K562 (cell line): ENCODE measurements at regions not wholly inside any gene's neighbourhood (a gene's known extent, or its start where the extent isn't known, plus 50 kb on each side); places are given as distances from the start of the nearest gene placed in this dataset.

Experiments
- ATAC-seq: fragments of 200-7000 bp; cut with Tn5 transposase; 3 replicates; pipeline ENCODE4 v1.9.1; 2020; ENCODE audit warnings: moderate library complexity
- BruUV-seq: library from RNA; stranded (reverse); fragments of 400-500 nt; replicated peaks from 2 replicates; lab custom pipeline; 2021; lab: Mats Ljungman, UMichigan
- CTCF ChIA-PET: fragments of 300-600 bp; formaldehyde crosslinking; extraction: SDS; loops from one replicate; lab custom pipeline; 2021; ENCODE audit warnings: low intra/inter-chr PET ratio; lab: Yijun Ruan, JAX
- POLR2A ChIA-PET: fragments of 300-600, 350-650 bp; sonication (Branson Sonifier 250); formaldehyde crosslinking; extraction: SDS; loops from one replicate; lab custom pipeline; 2021; ENCODE audit warnings: antibody characterized with exemption, inconsistent platforms; lab: Yijun Ruan, JAX
- DNase-seq, 4 experiments: peaks; one replicate each; pipeline versions ENCODE4 v3.0.0 to v3.0.0-alpha.2; 2011 to 2018; ENCODE audit warnings: low spot score in 3 of 4, mixed read lengths in 3 of 4; ENCODE audit errors: extremely low read depth in 1 of 4
- FAIRE-seq: peaks from 2 replicates; lab custom pipeline; 2011; peaks lifted over from hg19 to GRCh38; lab: Jason Lieb, UNC
- H2AFZ ChIP-seq: 2 replicates; pipeline ENCODE4 v1.6.0; 2011; ENCODE audit warnings: low read depth, low read length, control low read depth, inconsistent platforms
- H3K27ac ChIP-seq: fragments of 200-600 bp; 3 replicates; pipeline ENCODE4 v1.8.0; 2011; ENCODE audit warnings: low read depth, mild to moderate bottlenecking, control low read depth, inconsistent platforms, low read length, moderate library complexity, mixed read lengths; ENCODE audit errors: extremely low read depth
- H3K27me3 ChIP-seq, 2 experiments: fragments of 300-600 bp in 1 of 2; 2 replicates in 1 of 2; 3 replicates in 1 of 2; pipeline versions ENCODE4 v1.6.0 to v1.8.0; 2011; ENCODE audit warnings: inconsistent platforms in 2 of 2, low read length in 2 of 2, mild to moderate bottlenecking in 1 of 2, mixed read lengths in 1 of 2, moderate library complexity in 1 of 2; ENCODE audit not compliant: control insufficient read depth in 2 of 2, insufficient read depth in 2 of 2
- H3K36me3 ChIP-seq: fragments of 300-600 bp; 3 replicates; pipeline ENCODE4 v1.8.0; 2011; ENCODE audit warnings: mild to moderate bottlenecking, low read length, inconsistent platforms; ENCODE audit not compliant: control insufficient read depth, insufficient read depth
- H3K4me1 ChIP-seq, 2 experiments: fragments of 200-600 bp in 1 of 2; replicated peaks in 1 of 2; 2 replicates in 1 of 2; 3 replicates in 1 of 2; pipeline versions ENCODE4 v1.5.1 to v1.8.0; 2011; ENCODE audit warnings: inconsistent platforms in 2 of 2, low read length in 2 of 2, mild to moderate bottlenecking in 1 of 2, mixed read lengths in 1 of 2, moderate library complexity in 1 of 2; ENCODE audit not compliant: control insufficient read depth in 2 of 2, insufficient read depth in 2 of 2
- H3K4me2 ChIP-seq: 2 replicates; pipeline ENCODE4 v1.6.1; 2011; ENCODE audit warnings: low read length, control low read depth, inconsistent platforms, mixed read lengths; ENCODE audit not compliant: insufficient read depth
- H3K4me3 ChIP-seq: fragments of 200-600 bp; sonication (generic), shearing (Covaris generic); 2 replicates; pipeline ENCODE4 v1.5.1; 2016; ENCODE audit warnings: control low read depth, inconsistent platforms
- H3K79me2 ChIP-seq: fragments of 200-600 bp; 3 replicates; pipeline ENCODE4 v1.8.0; 2011; ENCODE audit warnings: low read length, inconsistent platforms; ENCODE audit not compliant: control insufficient read depth, insufficient read depth
- H3K9ac ChIP-seq, 2 experiments: 2 replicates each; pipeline versions ENCODE4 v1.6.0 to v1.6.1; 2011; ENCODE audit warnings: low read depth in 2 of 2, low read length in 2 of 2, control low read depth in 1 of 2, inconsistent platforms in 1 of 2, mild to moderate bottlenecking in 1 of 2, mixed read lengths in 1 of 2; ENCODE audit not compliant: insufficient read depth in 1 of 2
- H3K9me1 ChIP-seq: one replicate; pipeline ENCODE4 v1.6.0; 2011; ENCODE audit warnings: inconsistent platforms, mild to moderate bottlenecking, low read length, moderate library complexity; ENCODE audit not compliant: control insufficient read depth, insufficient read depth
- H3K9me3 ChIP-seq: replicated peaks from 2 replicates; pipeline ENCODE4 v1.5.1; 2011; ENCODE audit warnings: low read depth, low read length, inconsistent platforms; ENCODE audit not compliant: control insufficient read depth, insufficient read depth
- H4K20me1 ChIP-seq: replicated peaks from 2 replicates; pipeline ENCODE4 v1.6.1; 2011; ENCODE audit warnings: low read length, inconsistent platforms, mixed read lengths; ENCODE audit not compliant: control insufficient read depth, insufficient read depth
- CGGBP1 ChIP-seq: fragments of 250-450 bp; sonication (Bioruptor Pico); IDR thresholded peaks from 2 replicates; pipeline ENCODE4 v1.9.0; 2021; ENCODE audit warnings: mild to moderate bottlenecking
- ETV5 ChIP-seq: sonication (generic); formaldehyde crosslinking; IDR thresholded peaks from 2 replicates; pipeline ENCODE4 v1.4.0; 2020; ENCODE audit warnings: low read depth, mild to moderate bottlenecking, missing genetic modification reagents
- EWSR1 ChIP-seq: fragments of 450-650 bp; IDR thresholded peaks from 2 replicates; pipeline ENCODE4 v1.6.1; 2018; ENCODE audit warnings: borderline replicate concordance, mild to moderate bottlenecking, low read depth, moderate library complexity; ENCODE audit not compliant: partially characterized antibody
- ILK ChIP-seq: fragments of 450-650 bp; IDR thresholded peaks from 2 replicates; pipeline ENCODE4 v1.6.1; 2016; ENCODE audit warnings: missing genetic modification characterization, low read depth, mild to moderate bottlenecking, missing compliant biosample characterization, moderate library complexity, borderline replicate concordance
- MBD2 ChIP-seq: sonication (generic); IDR thresholded peaks from 2 replicates; pipeline ENCODE4 v1.6.1; 2016; ENCODE audit warnings: low read depth, borderline replicate concordance
- NFYB ChIP-seq: IDR thresholded peaks from 2 replicates; pipeline ENCODE4 v1.6.1; 2011; ENCODE audit warnings: mild to moderate bottlenecking, moderate library complexity; ENCODE audit not compliant: insufficient read length; ENCODE audit errors: extremely low read depth
- RBM25 ChIP-seq: fragments of 200-400 bp; formaldehyde crosslinking; IDR thresholded peaks from 2 replicates; pipeline ENCODE4 v1.6.1; 2018; ENCODE audit warnings: low read length, low read depth, moderate library complexity; ENCODE audit not compliant: severe bottlenecking
- YBX1 ChIP-seq: fragments of 450-650 bp; IDR thresholded peaks from 2 replicates; pipeline ENCODE4 v1.7.1; 2016; ENCODE audit warnings: mild to moderate bottlenecking
- ZC3H8 ChIP-seq: fragments of 450-650 bp; IDR thresholded peaks from 2 replicates; pipeline ENCODE4 v1.6.1; 2017
- ZNF282 ChIP-seq: sonication (generic); formaldehyde crosslinking; IDR thresholded peaks from 2 replicates; pipeline ENCODE4 v1.8.1; 2023; ENCODE audit warnings: missing genetic modification reagents
- ZNF316 ChIP-seq: fragments of 450-650 bp; IDR thresholded peaks from 2 replicates; pipeline ENCODE4 v1.6.1; 2016
- ZNF695 ChIP-seq: fragments of 450-650 bp; formaldehyde crosslinking; IDR thresholded peaks from 2 replicates; pipeline ENCODE4 v1.4.0; 2020; ENCODE audit warnings: mild to moderate bottlenecking, moderate library complexity
- ZNF699 ChIP-seq: fragments of 250-450 bp; sonication (Bioruptor Pico); IDR thresholded peaks from 2 replicates; pipeline ENCODE4 v1.8.0; 2021; ENCODE audit warnings: mild to moderate bottlenecking, moderate library complexity; ENCODE audit not compliant: insufficient replicate concordance
- WGBS: fragments of 100-300 bp; shearing (Covaris generic); methylation state at CpG from one replicate; pipeline ENCODE4 v1.1.6; 2016; ENCODE audit warnings: low coverage, mixed read lengths; ENCODE audit not compliant: insufficient coverage; ENCODE audit errors: missing lambda C conversion rate; 5-methylcytosine and 5-hydroxymethylcytosine counted together
- in situ Hi-C: fragments of 300-500 bp; cut with MboI; formaldehyde crosslinking; loops from 4 replicates; pipeline ENCODE4 v1.15.0; 2018; ENCODE audit warnings: inconsistent platforms, mixed read lengths
- intact Hi-C: fragments of 100-400 bp; cut with micrococcal nuclease; formaldehyde crosslinking; loops from 2 replicates; pipeline ENCODE4 v1.14.2; 2022
- TF ChIP-seq, protein P1 (sequence below), 3 experiments: IDR thresholded peaks in 2 of 3; conservative IDR thresholded peaks in 1 of 3; 2 replicates each; pipeline ENCODE4 v1.5.1; 2011 to 2012; ENCODE audit warnings: low read length in 3 of 3, mild to moderate bottlenecking in 3 of 3, control low read depth in 2 of 3, improper control_type of control experiment in 1 of 3, inconsistent platforms in 1 of 3, low read depth in 1 of 3, mixed read lengths in 1 of 3, moderate library complexity in 1 of 3; ENCODE audit not compliant: insufficient read depth in 2 of 3
- TF ChIP-seq, protein P2 (sequence below): fragments of 250-450 bp; sonication (Bioruptor Pico); IDR thresholded peaks from 2 replicates; pipeline ENCODE4 v1.5.0; 2021

DNA sequence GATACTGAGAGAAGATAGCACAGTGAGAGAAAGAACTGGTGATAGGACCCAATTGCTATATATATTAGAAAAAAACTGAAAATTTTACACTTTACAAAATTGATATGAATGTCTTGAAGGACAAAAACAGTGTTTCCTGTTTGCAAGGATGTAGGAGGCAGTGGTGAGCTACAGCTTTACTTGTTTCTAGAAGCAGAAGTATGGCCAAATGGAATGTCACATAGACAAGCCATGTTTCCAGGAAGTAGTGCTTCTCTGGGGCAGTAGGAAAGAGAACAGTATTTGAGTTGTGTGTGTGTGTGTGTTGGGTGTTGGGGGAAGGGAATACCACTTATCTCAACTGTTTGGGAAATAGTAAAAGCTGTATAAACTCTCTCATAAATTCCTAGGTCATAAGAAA lies 60.9 kb upstream of the IBSP start:
- CTCF ChIA-PET, result no interaction called here
- no peak overlapping the region for H3K27ac ChIP-seq
- no peak for TF ChIP-seq ETV5 (CRISPR knock-in tag)
- TF ChIP-seq, protein P1, sequence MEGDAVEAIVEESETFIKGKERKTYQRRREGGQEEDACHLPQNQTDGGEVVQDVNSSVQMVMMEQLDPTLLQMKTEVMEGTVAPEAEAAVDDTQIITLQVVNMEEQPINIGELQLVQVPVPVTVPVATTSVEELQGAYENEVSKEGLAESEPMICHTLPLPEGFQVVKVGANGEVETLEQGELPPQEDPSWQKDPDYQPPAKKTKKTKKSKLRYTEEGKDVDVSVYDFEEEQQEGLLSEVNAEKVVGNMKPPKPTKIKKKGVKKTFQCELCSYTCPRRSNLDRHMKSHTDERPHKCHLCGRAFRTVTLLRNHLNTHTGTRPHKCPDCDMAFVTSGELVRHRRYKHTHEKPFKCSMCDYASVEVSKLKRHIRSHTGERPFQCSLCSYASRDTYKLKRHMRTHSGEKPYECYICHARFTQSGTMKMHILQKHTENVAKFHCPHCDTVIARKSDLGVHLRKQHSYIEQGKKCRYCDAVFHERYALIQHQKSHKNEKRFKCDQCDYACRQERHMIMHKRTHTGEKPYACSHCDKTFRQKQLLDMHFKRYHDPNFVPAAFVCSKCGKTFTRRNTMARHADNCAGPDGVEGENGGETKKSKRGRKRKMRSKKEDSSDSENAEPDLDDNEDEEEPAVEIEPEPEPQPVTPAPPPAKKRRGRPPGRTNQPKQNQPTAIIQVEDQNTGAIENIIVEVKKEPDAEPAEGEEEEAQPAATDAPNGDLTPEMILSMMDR (IDR thresholded peaks at IDR 0.05 in 2 of 3, conservative IDR thresholded peaks at IDR 0.05 in 1 of 3; ENCODE audit: insufficient read depth in 2 of 3, low read depth in 1 of 3, low read length in 3 of 3), result peak in 1 of 3 experiments; percentile 8; a peak in 1 of 6 replicates
- H3K79me2 ChIP-seq, result no peaks in the 10 kb centered on the region
- no peaks in the 10 kb centered on the region for H3K36me3 ChIP-seq
- H3K4me3 ChIP-seq, result no peak overlapping the region
- H3K4me1 ChIP-seq, result no peaks in the 10 kb centered on the region
- DNase-seq (no peak), ATAC-seq (no peak), FAIRE-seq (no peak)
- intact Hi-C loops (no loop called here), in situ Hi-C loops (no loop called here)
- H4K20me1 ChIP-seq, result no peaks in the 10 kb centered on the region
- no peak overlapping the region for H2AFZ ChIP-seq
- H3K9me3 ChIP-seq, result no peaks in the 10 kb centered on the region
- no TSS peak for BruUV-seq
- no peak overlapping the region for H3K4me2 ChIP-seq
- H3K9me1 ChIP-seq, result no peaks in the 10 kb centered on the region
- H3K27me3 ChIP-seq, result no peaks in the 10 kb centered on the region
- H3K9ac ChIP-seq, result no peak overlapping the region
- POLR2A ChIA-PET, result no interaction called here

DNA sequence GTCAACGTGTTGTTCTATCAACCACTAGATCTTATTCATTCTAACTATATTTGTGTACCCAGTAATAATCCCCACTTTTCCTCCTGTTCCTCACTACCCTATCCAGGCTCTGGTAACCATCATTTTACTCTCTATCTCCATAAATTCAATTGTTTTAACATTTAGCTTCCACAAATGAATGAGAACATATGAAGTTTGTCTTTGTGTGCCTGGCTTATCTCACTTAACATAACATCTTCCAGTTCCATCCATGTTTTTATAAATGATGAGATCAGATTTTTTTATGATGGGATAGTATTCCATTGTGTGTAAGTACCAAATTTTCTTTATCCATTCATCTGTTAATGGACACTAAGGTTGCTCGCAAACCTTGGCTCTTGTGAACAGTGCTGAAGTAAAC lies 59.9 kb upstream of the IBSP start:
- no peak for DNase-seq
- 3% methylated on average over 2 of the region's 2 CpGs for WGBS
- POLR2A ChIA-PET, result no interaction called here
- Histone ChIP-seq H3K9me3 (no peaks in the 10 kb centered on the region), H3K27ac (no peak overlapping the region), H3K4me2 (no peak overlapping the region), H4K20me1 (no peaks in the 10 kb centered on the region), H3K4me3 (no peak overlapping the region), H3K27me3 (no peaks in the 10 kb centered on the region), H2AFZ (no peak overlapping the region), H3K79me2 (no peaks in the 10 kb centered on the region), H3K4me1 (no peaks in the 10 kb centered on the region), H3K9me1 (no peaks in the 10 kb centered on the region), H3K9ac (no peak overlapping the region), H3K36me3 (no peaks in the 10 kb centered on the region)
- intact Hi-C loops (no loop called here), in situ Hi-C loops (no loop called here)
- no TSS peak for BruUV-seq
- ATAC-seq, result no peak
- no peak for FAIRE-seq
- CTCF ChIA-PET, result no interaction called here
- TF ChIP-seq CGGBP1 (CRISPR knock-in tag) (no peak), MBD2 (no peak), EWSR1 (no peak), ZNF282 (CRISPR knock-in tag) (no peak), YBX1 (no peak), ILK (tag) (no peak), ZNF699 (CRISPR knock-in tag) (no peak), ZC3H8 (no peak), NFYB (no peak), ZNF695 (no peak), RBM25 (no peak), ZNF316 (no peak)
- TF ChIP-seq, protein P2, sequence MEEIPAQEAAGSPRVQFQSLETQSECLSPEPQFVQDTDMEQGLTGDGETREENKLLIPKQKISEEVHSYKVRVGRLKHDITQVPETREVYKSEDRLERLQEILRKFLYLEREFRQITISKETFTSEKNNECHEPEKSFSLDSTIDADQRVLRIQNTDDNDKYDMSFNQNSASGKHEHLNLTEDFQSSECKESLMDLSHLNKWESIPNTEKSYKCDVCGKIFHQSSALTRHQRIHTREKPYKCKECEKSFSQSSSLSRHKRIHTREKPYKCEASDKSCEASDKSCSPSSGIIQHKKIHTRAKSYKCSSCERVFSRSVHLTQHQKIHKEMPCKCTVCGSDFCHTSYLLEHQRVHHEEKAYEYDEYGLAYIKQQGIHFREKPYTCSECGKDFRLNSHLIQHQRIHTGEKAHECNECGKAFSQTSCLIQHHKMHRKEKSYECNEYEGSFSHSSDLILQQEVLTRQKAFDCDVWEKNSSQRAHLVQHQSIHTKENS, result no peak
